Putamen (tissue), 1 donor: ENCODE measurements at regions not wholly inside any gene's neighbourhood (a gene's known extent, or its start where the extent isn't known, plus 50 kb on each side); places are given as distances from the start of the nearest gene placed in this dataset.
A peak's percentile ranks its signal among the peaks of the same experiment; 100 is the strongest.

Experiments
- DNase-seq: peaks from one replicate; pipeline ENCODE4 v3.0.0-alpha.2; 2016; ENCODE audit warnings: low spot score

GRCh38 chrX:39171686-39172085 is 370.4 kb downstream of the MID1IP1 start:
- no peak for DNase-seq

- no peak for DNase-seq
These were observed 373.0 kb downstream of the MID1IP1 start for GRCh38 chrX:39174241-39174771.

GRCh38 chrX:39174772-39175417 is 373.6 kb downstream of the MID1IP1 start:
- DNase-seq = no peak

GRCh38 chrX:39175418-39176057 is 374.3 kb downstream of the MID1IP1 start:
- no peak for DNase-seq

GRCh38 chrX:39176105-39176504 is 374.8 kb downstream of the MID1IP1 start:
- no peak for DNase-seq

GRCh38 chrX:39189431-39189830 is 388.2 kb downstream of the MID1IP1 start:
- DNase-seq = no peak

- DNase-seq = peak; percentile 5
These were observed 393.4 kb downstream of the MID1IP1 start for GRCh38 chrX:39194673-39195072.

- DNase-seq = peak; percentile 5
These were observed 393.9 kb downstream of the MID1IP1 start for GRCh38 chrX:39195156-39195555.

GRCh38 chrX:39196192-39197102 is 395.2 kb downstream of the MID1IP1 start:
- no peak for DNase-seq

- no peak for DNase-seq
These were observed 398.2 kb downstream of the MID1IP1 start for GRCh38 chrX:39199429-39199828.

GRCh38 chrX:39201305-39201990 is 400.2 kb downstream of the MID1IP1 start:
- no peak for DNase-seq

- DNase-seq = no peak
These were observed 401.4 kb downstream of the MID1IP1 start for GRCh38 chrX:39202641-39203040.

GRCh38 chrX:39203427-39203826 is 402.2 kb downstream of the MID1IP1 start:
- no peak for DNase-seq

GRCh38 chrX:39204353-39204752 is 403.1 kb downstream of the MID1IP1 start:
- no peak for DNase-seq

GRCh38 chrX:39204945-39205344 is 403.7 kb downstream of the MID1IP1 start:
- DNase-seq = no peak

- DNase-seq = no peak
These were observed 404.2 kb downstream of the MID1IP1 start for GRCh38 chrX:39205467-39205866.

- DNase-seq = no peak
These were observed 405.3 kb downstream of the MID1IP1 start for GRCh38 chrX:39206399-39207145.

GRCh38 chrX:39211501-39211900 is 410.2 kb downstream of the MID1IP1 start:
- no peak for DNase-seq

- DNase-seq = no peak
These were observed 411.2 kb downstream of the MID1IP1 start for GRCh38 chrX:39212456-39212855.

GRCh38 chrX:39214387-39215126 is 413.3 kb downstream of the MID1IP1 start:
- DNase-seq = peak; percentile 47

- DNase-seq = no peak
These were observed 419.7 kb downstream of the MID1IP1 start for GRCh38 chrX:39220952-39221351.
